NCI-H1105 treated with DMSO at 0.1 percent for 48 hours (cell line): ENCODE measurements at regions not wholly inside any gene's neighbourhood (a gene's known extent, or its start where the extent isn't known, plus 50 kb on each side); places are given as distances from the start of the nearest gene placed in this dataset.

Experiments used
- DNase-seq: peaks from one replicate; lab custom pipeline; 2025; lab: John Stamatoyannopoulos, UW

- no peak for DNase-seq
These were observed 51.3 kb downstream of the BLTP1 start for GRCh38 chr4:122203407-122203806.

- DNase-seq: no peak
These were observed 53.6 kb downstream of the BLTP1 start for GRCh38 chr4:122205687-122206086.

GRCh38 chr4:122212880-122213279, 60.7 kb downstream of the BLTP1 start:
- no peak for DNase-seq

GRCh38 chr4:122218762-122219161, 66.6 kb downstream of the BLTP1 start:
- peak; percentile 0 for DNase-seq

GRCh38 chr4:122219356-122219755, 67.2 kb downstream of the BLTP1 start:
- no peak for DNase-seq

GRCh38 chr4:122221322-122221721, 69.2 kb downstream of the BLTP1 start:
- DNase-seq: no peak

- no peak for DNase-seq
These were observed 72.2 kb downstream of the BLTP1 start for GRCh38 chr4:122224348-122224747.

- DNase-seq: no peak
These were observed 75.1 kb downstream of the BLTP1 start for GRCh38 chr4:122227202-122227601.

GRCh38 chr4:122229857-122230256, 77.7 kb downstream of the BLTP1 start:
- DNase-seq: no peak

GRCh38 chr4:122232633-122233032, 80.5 kb downstream of the BLTP1 start:
- no peak for DNase-seq

GRCh38 chr4:122234686-122235085, 82.6 kb downstream of the BLTP1 start:
- no peak for DNase-seq

- DNase-seq: no peak
These were observed 91.7 kb downstream of the BLTP1 start for GRCh38 chr4:122243785-122244184.

GRCh38 chr4:122244764-122245163, 92.6 kb downstream of the BLTP1 start:
- no peak for DNase-seq

GRCh38 chr4:122246551-122246950, 94.4 kb downstream of the BLTP1 start:
- no peak for DNase-seq

- DNase-seq: no peak
These were observed 97.2 kb downstream of the BLTP1 start for GRCh38 chr4:122249357-122249756.

- DNase-seq: no peak
These were observed 100.5 kb downstream of the BLTP1 start for GRCh38 chr4:122252584-122252983.

- DNase-seq: no peak
These were observed 107.7 kb downstream of the BLTP1 start for GRCh38 chr4:122259849-122260248.

GRCh38 chr4:122276359-122276758, 102.5 kb upstream of the ADAD1 start:
- no peak for DNase-seq

GRCh38 chr4:122278976-122279375, 99.8 kb upstream of the ADAD1 start:
- no peak for DNase-seq

- no peak for DNase-seq
These were observed 99.1 kb upstream of the ADAD1 start for GRCh38 chr4:122279670-122280069.

- no peak for DNase-seq
These were observed 93.5 kb upstream of the ADAD1 start for GRCh38 chr4:122285285-122285684.

- DNase-seq: no peak
These were observed 85.1 kb upstream of the ADAD1 start for GRCh38 chr4:122293374-122294365.

- no peak for DNase-seq
These were observed 81.1 kb upstream of the ADAD1 start for GRCh38 chr4:122297694-122298093.

GRCh38 chr4:122300776-122301175, 78.0 kb upstream of the ADAD1 start:
- no peak for DNase-seq
